Erythroblast (primary cell): ENCODE measurements at regions not wholly inside any gene's neighbourhood (a gene's known extent, or its start where the extent isn't known, plus 50 kb on each side); places are given as distances from the start of the nearest gene placed in this dataset.

ENCODE experiments used
- GATA1 ChIP-seq: IDR thresholded peaks from 2 replicates; pipeline ENCODE4 v1.6.1; 2011; ENCODE audit warnings: low read depth, mild to moderate bottlenecking, control low read depth, low read length, moderate library complexity
- POLR2A ChIP-seq: IDR thresholded peaks from 2 replicates; pipeline ENCODE4 v1.6.1; 2011; ENCODE audit warnings: mild to moderate bottlenecking, low read length

DNA sequence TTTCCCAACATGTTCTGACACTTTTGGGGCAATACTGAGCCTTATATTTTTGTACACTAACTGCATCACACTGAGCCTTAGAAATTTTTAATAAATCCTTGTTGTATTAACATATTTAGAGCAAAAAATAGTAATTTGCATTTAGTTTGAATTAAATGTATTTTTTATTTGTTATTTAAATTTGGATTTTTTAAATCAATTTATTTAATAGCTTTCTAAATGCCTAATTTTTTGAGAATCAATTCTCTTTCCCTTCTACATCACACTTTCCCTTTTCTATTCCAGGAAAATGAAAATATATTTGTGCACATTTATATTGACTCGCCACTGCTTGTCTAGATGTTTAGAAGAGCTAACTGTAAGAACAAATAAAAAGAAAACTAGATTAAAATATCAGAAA, 414.6 kb upstream of the POM121L12 start:
- TF ChIP-seq POLR2A (no peak), GATA1 (no peak)
